ENCODE measurements at regions not wholly inside any gene's neighbourhood (a gene's known extent, or its start where the extent isn't known, plus 50 kb on each side); places are given as distances from the start of the nearest gene placed in this dataset.

- TF ChIP-seq CHD7 (IDR thresholded peaks at IDR 0.05; ENCODE audit: insufficient replicate concordance, low read length) (no peak), BCL11A (IDR thresholded peaks at IDR 0.05; ENCODE audit: low read depth in 2 of 2, low read length in 2 of 2) (no peak), KDM1A (IDR thresholded peaks at IDR 0.05; ENCODE audit: borderline replicate concordance, low read length) (no peak), CTCF (IDR thresholded peaks at IDR 0.05; ENCODE audit: control extremely low read depth in 1 of 3, insufficient read depth in 1 of 3, low read depth in 1 of 3, low read length in 3 of 3) (no peak), HDAC2 (IDR thresholded peaks at IDR 0.05; ENCODE audit: borderline replicate concordance in 1 of 2, low read depth in 2 of 2, low read length in 2 of 2) (no peak), FOSL1 (IDR thresholded peaks at IDR 0.05; ENCODE audit: insufficient read depth, low read depth, low read length) (no peak), TEAD4 (IDR thresholded peaks at IDR 0.05; ENCODE audit: low read depth, low read length) (no peak), GTF2F1 (IDR thresholded peaks at IDR 0.05; ENCODE audit: borderline replicate concordance, low read depth, low read length) (no peak)
Measured at GRCh38 chr12:131491916-131492490, 218.9 kb upstream of the SFSWAP start (continued).

All from H1 (cell line).